GM18951 (cell line): ENCODE measurements at regions not wholly inside any gene's neighbourhood (a gene's known extent, or its start where the extent isn't known, plus 50 kb on each side); places are given as distances from the start of the nearest gene placed in this dataset.
"Not testable (repeated sequence)": the region's sequence is repeated elsewhere in the genome, so short reads cannot be mapped to it uniquely, and the experiment has no call there.

Experiments used
- in situ Hi-C: fragments of 300-500 bp; cut with MboI; formaldehyde crosslinking; loops from one replicate; pipeline ENCODE4 v1.12.0; 2022; ENCODE audit warnings: low sequenced_read_pairs, mixed read lengths, inconsistent platforms; ENCODE audit not compliant: unreplicated experiment

DNA sequence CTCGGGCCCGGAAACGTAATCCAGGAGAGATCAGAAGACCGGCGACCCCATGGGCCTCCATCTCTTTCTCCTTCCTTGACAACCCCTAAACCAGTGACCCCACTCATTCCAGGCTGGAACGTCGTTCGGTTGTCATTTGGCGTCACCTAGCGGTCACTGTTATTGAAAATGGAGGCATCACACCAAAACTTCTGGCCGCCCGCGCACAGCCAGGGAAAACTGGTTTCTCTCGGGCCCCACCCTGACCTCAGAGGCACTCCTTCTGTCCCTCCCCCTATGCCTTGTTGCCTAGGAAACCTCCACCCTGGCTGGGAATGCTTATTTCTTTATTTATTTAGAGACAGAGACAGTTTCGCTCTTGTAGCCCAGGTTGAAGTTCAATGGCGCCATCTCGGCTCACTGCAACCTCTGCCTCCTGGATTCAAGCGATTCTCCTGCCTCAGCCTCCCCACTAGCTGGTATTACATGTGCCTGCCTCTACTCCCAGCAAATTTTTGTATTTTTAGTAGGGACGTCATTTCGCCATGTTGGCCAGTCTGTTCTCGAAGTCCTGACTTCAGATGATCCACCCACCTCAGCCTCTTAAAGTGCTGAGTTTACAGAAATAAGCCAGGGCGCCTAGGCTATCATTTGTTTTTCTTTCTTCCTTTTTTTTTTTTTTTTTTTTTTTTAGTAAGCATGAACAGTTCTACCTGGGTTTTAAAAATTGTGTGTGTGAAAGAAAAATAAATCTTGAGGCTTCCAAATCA is 2144.1 kb upstream of the TPTE start:
- in situ Hi-C loops = not testable (repeated sequence)

DNA sequence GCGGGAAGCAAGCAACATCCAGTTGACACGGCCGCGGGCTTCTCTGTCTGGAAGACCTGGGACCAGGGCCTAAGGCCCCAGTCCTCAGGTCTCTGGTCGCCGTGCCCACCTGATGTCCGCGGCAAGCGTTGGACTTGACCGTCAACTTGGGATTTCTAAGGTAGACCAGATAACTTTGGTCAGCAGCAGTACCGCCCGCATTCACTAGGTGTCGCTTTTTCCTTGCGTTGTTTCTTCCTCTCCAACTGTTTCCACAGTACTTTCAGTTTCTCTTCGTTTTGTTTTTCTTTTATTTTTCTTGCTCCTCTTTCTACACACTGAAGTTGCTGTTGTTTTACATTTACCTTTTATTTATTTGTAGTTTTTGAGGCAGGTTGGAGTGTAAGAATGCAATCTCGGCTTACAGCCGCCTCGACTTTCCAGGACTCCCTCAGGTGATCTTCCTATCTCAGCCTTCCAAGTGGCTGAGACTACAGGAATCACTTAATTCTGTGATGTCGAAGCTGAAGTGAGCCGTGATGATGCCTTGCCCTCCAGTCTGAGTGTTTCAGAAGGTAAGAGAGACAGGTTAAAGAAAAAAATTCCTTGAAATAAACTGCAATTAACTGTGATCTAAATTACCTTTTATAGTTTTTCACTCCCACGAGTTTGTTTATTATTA is 2140.8 kb upstream of the TPTE start:
- in situ Hi-C loops = not testable (repeated sequence)

DNA sequence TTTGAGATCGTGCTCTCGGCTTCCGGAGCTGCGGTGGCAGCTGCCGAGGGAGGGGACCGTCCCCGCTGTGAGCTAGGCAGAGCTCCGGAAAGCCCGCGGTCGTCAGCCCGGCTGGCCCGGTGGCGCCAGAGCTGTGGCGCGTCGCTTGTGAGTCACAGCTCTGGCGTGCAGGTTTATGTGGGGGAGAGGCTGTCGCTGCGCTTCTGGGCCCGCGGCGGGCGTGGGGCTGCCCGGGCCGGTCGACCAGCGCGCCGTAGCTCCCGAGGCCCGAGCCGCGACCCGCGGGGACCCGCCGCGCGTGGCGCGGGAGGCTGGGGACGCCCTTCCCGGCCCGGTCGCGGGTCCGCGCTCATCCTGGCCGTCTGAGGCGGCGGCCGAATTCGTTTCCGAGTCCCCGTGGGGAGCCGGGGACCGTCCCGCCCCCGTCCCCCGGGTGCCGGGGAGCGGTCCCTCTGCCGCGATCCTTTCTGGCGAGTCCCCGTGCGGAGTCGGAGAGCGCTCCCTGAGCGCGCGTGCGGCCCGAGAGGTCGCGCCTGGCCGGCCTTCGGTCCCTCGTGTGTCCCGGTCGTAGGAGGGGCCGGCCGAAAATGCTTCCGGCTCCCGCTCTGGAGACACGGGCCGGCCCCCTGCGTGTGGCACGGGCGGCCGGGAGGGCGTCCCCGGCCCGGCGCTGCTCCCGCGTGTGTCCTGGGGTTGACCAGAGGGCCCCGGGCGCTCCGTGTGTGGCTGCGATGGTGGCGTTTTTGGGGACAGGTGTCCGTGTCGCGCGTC is 2133.0 kb upstream of the TPTE start:
- in situ Hi-C loops = not testable (repeated sequence)

DNA sequence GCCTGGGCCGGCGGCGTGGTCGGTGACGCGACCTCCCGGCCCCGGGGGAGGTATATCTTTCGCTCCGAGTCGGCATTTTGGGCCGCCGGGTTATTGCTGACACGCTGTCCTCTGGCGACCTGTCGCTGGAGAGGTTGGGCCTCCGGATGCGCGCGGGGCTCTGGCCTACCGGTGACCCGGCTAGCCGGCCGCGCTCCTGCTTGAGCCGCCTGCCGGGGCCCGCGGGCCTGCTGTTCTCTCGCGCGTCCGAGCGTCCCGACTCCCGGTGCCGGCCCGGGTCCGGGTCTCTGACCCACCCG is 2132.5 kb upstream of the TPTE start:
- in situ Hi-C loops = not testable (repeated sequence)

DNA sequence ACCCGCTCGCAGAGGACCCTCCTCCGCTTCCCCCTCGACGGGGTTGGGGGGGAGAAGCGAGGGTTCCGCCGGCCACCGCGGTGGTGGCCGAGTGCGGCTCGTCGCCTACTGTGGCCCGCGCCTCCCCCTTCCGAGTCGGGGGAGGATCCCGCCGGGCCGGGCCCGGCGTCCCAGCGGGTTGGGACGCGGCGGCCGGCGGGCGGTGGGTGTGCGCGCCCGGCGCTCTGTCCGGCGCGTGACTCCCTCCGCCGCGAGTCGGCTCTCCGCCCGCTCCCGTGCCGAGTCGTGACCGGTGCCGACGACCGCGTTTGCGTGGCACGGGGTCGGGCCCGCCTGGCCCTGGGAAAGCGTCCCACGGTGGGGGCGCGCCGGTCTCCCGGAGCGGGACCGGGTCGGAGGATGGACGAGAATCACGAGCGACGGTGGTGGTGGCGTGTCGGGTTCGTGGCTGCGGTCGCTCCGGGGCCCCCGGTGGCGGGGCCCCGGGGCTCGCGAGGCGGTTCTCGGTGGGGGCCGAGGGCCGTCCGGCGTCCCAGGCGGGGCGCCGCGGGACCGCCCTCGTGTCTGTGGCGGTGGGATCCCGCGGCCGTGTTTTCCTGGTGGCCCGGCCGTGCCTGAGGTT is 2130.7 kb upstream of the TPTE start:
- in situ Hi-C loops = not testable (repeated sequence)

DNA sequence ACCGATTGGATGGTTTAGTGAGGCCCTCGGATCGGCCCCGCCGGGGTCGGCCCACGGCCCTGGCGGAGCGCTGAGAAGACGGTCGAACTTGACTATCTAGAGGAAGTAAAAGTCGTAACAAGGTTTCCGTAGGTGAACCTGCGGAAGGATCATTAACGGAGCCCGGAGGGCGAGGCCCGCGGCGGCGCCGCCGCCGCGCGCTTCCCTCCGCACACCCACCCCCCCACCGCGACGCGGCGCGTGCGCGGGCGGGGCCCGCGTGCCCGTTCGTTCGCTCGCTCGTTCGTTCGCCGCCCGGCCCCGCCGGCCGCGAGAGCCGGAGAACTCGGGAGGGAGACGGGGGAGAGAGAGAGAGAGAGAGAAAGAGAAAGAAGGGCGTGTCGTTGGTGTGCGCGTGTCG is 2127.0 kb upstream of the TPTE start:
- in situ Hi-C loops = not testable (repeated sequence)

DNA sequence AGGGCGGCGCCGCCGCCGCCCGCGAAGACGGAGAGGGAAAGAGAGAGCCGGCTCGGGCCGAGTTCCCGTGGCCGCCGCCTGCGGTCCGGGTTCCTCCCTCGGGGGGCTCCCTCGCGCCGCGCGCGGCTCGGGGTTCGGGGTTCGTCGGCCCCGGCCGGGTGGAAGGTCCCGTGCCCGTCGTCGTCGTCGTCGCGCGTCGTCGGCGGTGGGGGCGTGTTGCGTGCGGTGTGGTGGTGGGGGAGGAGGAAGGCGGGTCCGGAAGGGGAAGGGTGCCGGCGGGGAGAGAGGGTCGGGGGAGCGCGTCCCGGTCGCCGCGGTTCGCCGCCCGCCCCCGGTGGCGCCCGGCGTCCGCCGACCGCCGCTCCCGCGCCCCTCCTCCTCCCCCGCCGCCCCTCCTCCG is 2125.4 kb upstream of the TPTE start:
- in situ Hi-C loops = not testable (repeated sequence)

DNA sequence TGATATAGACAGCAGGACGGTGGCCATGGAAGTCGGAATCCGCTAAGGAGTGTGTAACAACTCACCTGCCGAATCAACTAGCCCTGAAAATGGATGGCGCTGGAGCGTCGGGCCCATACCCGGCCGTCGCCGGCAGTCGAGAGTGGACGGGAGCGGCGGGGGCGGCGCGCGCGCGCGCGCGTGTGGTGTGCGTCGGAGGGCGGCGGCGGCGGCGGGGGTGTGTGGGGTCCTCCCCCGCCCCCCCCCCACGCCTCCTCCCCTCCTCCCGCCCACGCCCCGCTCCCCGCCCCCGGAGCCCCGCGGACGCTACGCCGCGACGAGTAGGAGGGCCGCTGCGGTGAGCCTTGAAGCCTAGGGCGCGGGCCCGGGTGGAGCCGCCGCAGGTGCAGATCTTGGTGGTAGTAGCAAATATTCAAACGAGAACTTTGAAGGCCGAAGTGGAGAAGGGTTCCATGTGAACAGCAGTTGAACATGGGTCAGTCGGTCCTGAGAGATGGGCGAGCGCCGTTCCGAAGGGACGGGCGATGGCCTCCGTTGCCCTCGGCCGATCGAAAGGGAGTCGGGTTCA is 2122.4 kb upstream of the TPTE start:
- in situ Hi-C loops = not testable (repeated sequence)

DNA sequence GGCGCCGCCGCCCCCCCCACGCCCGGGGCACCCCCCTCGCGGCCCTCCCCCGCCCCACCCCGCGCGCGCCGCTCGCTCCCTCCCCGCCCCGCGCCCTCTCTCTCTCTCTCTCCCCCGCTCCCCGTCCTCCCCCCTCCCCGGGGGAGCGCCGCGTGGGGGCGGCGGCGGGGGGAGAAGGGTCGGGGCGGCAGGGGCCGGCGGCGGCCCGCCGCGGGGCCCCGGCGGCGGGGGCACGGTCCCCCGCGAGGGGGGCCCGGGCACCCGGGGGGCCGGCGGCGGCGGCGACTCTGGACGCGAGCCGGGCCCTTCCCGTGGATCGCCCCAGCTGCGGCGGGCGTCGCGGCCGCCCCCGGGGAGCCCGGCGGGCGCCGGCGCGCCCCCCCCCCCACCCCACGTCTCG is 2121.5 kb upstream of the TPTE start:
- in situ Hi-C loops = loop anchor here (25.0 kb wide), 1 partner anchor 587 kb away; no protein-coding TSS in a partner anchor

DNA sequence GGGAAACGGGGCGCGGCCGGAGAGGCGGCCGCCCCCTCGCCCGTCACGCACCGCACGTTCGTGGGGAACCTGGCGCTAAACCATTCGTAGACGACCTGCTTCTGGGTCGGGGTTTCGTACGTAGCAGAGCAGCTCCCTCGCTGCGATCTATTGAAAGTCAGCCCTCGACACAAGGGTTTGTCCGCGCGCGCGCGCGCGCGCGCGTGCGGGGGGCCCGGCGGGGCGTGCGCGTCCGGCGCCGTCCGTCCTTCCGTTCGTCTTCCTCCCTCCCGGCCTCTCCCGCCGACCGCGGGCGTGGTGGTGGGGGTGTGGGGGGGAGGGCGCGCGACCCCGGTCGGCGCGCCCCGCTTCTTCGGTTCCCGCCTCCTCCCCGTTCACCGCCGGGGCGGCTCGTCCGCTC is 2119.6 kb upstream of the TPTE start:
- in situ Hi-C loops = loop anchor here (25.0 kb wide), 1 partner anchor 586 kb away; no protein-coding TSS in a partner anchor

DNA sequence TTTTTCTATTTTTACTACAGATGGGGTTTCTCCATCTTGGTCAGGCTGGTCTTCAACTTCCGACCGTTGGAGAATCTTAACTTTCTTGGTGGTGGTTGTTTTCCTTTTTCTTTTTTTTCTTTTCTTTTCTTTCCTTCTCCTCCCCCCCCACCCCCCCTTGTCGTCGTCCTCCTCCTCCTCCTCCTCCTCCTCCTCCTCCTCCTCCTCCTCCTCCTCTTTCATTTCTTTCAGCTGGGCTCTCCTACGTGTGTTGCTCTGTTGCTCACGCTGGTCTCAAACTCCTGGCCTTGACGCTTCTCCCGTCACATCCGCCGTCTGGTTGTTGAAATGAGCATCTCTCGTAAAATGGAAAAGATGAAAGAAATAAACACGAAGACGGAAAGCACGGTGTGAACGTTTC is 2115.1 kb upstream of the TPTE start:
- in situ Hi-C loops = loop anchor here (25.0 kb wide), 1 partner anchor 581 kb away; no protein-coding TSS in a partner anchor

DNA sequence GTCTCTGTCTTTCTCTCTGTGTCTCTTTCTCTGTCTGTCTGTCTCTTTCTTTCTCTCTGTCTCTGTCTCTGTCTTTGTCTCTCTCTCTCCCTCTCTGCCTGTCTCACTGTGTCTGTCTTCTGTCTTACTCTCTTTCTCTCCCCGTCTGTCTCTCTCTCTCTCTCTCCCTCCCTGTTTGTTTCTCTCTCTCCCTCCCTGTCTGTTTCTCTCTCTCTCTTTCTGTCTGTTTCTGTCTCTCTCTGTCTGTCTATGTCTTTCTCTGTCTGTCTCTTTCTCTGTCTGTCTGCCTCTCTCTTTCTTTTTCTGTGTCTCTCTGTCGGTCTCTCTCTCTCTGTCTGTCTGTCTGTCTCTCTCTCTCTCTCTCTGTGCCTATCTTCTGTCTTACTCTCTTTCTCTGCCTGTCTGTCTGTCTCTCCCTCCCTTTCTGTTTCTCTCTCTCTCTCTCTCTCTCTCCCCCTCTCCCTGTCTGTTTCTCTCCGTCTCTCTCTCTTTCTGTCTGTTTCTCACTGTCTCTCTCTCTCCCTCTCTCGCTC is 2110.2 kb upstream of the TPTE start:
- in situ Hi-C loops = loop anchor here (25.0 kb wide), 1 partner anchor 576 kb away; no protein-coding TSS in a partner anchor

DNA sequence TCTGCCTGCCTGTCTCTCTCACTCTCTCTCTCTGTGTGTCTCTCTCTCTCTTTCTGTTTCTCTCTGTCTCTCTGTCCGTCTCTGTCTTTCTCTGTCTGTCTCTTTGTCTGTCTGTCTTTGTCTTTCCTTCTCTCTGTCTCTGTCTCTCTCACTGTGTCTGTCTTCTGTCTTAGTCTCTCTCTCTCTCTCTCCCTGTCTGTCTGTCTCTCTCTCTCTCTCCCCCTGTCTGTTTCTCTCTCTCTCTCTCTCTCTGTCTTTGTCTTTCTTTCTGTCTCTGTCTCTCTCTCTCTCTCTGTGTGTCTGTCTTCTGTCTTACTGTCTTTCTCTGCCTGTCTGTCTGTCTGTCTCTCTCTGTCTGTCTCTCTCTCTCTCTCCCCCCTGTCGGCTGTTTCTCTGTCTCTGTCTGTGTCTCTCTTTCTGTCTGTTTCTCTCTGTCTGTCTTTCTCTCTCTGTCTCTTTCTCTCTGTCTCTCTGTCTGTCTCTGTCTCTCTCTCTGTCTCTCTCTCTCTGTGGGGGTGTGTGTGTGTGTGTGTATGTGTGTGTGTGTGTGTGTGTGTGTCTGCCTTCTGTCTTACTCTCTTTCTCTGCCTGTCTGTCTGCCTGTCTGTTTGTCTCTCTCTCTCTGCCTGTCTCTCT is 2101.3 kb upstream of the TPTE start:
- in situ Hi-C loops = loop anchor here (5.0 to 25.0 kb wide), 2 partner anchors 188 to 567 kb away; no protein-coding TSS in a partner anchor

DNA sequence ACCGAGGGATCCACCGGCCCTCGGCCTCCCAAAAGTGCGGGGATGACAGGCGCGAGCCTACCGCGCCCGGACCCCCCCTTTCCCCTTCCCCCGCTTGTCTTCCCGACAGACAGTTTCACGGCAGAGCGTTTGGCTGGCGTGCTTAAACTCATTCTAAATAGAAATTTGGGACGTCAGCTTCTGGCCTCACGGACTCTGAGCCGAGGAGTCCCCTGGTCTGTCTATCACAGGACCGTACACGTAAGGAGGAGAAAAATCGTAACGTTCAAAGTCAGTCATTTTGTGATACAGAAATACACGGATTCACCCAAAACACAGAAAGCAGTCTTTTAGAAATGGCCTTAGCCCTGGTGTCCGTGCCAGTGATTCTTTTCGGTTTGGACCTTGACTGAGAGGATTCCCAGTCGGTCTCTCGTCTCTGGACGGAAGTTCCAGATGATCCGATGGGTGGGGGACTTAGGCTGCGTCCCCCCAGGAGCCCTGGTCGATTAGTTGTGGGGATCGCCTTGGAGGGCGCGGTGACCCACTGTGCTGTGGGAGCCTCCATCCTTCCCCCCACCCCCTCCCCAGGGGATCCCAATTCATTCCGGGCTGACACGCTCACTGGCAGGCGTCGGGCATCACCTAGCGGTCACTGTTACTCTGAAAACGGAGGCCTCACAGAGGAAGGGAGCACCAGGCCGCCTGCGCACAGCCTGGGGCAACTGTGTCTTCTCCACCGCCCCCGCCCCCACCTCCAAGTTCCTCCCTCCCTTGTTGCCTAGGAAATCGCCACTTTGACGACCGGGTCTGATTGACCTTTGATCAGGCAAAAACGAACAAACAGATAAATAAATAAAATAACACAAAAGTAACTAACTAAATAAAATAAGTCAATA is 2093.4 kb upstream of the TPTE start:
- in situ Hi-C loops = not testable (repeated sequence)

DNA sequence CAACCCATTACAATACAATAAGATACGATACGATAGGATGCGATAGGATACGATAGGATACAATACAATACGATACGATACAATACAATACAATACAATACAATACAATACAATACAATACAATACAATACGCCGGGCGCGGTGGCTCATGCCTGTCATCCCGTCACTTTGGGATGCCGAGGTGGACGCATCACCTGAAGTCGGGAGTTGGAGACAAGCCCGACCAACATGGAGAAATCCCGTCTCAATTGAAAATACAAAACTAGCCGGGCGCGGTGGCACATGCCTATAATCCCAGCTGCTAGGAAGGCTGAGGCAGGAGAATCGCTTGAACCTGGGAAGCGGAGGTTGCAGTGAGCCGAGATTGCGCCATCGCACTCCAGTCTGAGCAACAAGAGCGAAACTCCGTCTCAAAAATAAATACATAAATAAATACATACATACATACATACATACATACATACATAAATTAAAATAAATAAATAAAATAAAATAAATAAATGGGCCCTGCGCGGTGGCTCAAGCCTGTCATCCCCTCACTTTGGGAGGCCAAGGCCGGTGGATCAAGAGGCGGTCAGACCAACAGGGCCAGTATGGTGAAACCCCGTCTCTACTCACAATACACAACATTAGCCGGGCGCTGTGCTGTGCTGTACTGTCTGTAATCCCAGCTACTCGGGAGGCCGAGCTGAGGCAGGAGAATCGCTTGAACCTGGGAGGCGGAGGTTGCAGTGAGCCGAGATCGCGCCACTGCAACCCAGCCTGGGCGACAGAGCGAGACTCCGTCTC is 2092.5 kb upstream of the TPTE start:
- in situ Hi-C loops = not testable (repeated sequence)

DNA sequence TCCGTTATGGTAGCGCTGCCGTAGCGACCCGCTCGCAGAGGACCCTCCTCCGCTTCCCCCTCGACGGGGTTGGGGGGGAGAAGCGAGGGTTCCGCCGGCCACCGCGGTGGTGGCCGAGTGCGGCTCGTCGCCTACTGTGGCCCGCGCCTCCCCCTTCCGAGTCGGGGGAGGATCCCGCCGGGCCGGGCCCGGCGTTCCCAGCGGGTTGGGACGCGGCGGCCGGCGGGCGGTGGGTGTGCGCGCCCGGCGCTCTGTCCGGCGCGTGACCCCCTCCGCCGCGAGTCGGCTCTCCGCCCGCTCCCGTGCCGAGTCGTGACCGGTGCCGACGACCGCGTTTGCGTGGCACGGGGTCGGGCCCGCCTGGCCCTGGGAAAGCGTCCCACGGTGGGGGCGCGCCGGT is 2086.7 kb upstream of the TPTE start:
- in situ Hi-C loops = not testable (repeated sequence)

DNA sequence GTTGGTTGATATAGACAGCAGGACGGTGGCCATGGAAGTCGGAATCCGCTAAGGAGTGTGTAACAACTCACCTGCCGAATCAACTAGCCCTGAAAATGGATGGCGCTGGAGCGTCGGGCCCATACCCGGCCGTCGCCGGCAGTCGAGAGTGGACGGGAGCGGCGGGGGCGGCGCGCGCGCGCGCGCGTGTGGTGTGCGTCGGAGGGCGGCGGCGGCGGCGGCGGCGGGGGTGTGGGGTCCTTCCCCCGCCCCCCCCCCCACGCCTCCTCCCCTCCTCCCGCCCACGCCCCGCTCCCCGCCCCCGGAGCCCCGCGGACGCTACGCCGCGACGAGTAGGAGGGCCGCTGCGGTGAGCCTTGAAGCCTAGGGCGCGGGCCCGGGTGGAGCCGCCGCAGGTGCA is 2078.3 kb upstream of the TPTE start:
- in situ Hi-C loops = not testable (repeated sequence)
